Activated CD4-positive, alpha-beta T cell treated with anti-CD3 and anti-CD28 coated beads, Interleukin-10, Interleukin-2, amounts not matched to agents 100 ng/mL and 50 ng/mL, durations not matched to agents 16 hours and 8 hours (primary cell): ENCODE measurements at regions not wholly inside any gene's neighbourhood (a gene's known extent, or its start where the extent isn't known, plus 50 kb on each side); places are given as distances from the start of the nearest gene placed in this dataset.
"Not testable (repeated sequence)": the region's sequence is repeated elsewhere in the genome, so short reads cannot be mapped to it uniquely, and the experiment has no call there.

ENCODE experiments used
- DNase-seq: peaks from one replicate; pipeline ENCODE4 v3.0.0-alpha.2; 2020

DNA sequence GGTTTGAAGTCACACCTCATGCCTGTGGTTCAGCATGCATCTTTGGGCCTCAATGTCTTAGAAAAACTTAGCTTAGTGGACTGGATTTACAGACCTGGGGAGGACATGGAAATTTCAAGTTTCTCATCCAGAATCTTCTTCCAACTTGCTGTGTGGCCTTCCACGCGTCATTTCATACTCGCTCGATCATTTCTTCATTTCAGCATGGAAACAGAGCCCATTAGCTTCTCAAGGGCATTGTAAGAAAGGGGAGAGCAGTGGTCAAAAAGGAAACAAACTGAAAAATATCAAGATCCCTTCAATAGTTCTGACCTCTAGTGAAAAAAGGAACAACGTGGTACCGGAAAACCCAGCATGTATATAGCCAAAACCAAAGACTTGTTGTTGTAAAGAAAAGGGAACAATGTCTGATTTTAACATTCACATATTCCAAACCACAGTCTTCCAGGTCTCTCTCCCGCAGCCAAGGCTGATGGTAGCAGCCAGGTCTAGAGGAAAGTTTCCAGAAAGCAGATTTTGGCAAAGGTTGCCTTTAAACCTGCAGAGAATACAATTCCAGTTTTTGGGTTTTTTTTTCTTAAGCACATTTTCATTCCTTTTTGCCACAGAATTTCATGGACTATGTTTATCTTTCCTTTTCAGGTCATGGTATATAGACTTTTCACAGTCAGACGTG is 97.0 kb upstream of the CDC42BPA start:
- no peak for DNase-seq

DNA sequence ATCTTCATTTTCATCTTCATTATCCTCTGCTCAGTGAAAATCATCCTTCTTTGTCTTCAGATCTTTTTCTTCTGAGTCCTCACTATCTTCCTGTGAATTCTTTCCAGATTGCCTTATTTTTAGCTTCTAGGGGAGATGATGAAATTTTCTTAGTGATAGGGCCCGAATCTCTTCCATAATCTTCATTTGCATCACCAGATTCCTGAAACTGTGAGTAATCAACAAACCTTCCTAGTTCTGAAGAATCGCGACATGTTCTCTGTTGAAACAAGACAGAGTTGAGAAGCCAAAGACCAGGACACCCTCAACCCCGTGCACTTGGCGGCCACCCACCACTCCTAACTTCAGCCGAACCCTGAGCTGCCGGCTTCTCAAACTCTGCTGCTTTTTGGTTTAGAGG is 92.8 kb upstream of the CDC42BPA start:
- DNase-seq: no peak

DNA sequence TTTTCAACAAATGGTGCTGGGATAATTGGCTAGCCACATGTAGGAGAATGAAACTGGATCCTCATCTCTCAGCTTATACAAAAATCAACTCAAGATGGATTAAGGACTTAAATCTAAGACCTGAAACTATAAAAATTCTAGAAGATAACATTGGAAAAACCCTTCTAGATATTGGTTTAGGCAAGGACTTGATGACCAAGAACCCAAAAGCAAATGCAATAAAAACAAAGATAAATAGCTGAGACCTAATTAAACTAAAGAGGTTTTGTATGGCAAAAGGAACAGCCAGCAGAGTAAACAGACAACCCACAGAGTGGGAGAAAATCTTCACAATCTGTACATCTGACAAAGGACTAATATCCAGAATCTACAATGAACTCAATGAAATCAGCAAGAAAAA is 88.0 kb upstream of the CDC42BPA start:
- DNase-seq: not testable (repeated sequence)

DNA sequence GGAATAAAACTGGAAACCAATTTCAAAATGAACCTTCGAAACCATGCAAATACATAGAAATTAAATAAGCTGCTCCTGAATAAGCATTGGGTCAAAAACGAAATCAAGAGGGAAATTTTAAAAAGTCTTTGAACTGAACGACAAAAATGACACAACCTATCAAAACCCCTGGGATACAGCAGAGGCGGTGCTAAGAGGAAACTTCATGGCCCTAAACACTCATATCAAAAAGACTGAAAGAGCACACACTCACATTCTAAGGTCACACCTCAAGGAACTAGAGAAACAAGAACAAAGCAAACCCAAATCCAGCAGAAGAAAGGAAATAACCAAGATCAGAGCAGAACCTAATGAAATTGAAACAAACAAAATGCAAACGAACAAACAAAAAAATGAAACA is 85.2 kb upstream of the CDC42BPA start:
- DNase-seq: no peak

DNA sequence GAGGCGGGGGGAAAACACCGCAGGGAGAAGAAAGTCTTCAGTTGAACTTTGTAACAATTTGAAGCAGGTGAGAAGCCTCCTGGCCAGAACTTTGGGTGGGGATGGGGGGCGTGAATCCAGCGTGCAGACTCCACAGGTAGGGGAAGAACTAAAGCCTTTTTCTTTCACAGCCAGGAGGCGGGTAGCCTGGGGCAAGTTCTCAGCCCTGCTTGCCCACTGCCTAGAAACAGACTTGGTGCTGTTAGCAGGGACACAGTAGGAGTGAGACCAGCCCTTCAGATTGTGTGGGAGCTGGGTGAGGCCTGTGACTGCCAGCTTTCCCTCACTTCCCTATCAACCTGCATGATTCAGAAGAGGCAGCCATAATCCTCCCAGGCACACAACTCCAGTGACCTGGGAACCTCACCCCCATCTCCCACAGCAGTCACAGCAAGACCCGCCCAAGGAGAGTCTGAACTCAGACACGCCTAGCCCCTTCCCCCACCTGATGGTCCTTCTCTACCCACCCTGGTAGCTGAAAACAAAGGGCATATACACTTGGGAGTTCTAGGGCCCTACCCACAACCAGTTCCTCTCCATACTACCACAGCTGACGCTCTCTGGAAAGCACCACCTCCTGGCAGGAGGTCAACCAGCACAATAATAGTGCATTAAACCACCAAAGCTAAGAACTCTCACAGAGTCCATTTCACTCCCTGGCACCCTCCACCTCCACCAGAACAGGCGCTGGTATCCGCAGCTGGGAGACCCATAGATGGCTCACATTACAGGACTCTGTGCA is 83.5 kb upstream of the CDC42BPA start:
- no peak for DNase-seq

DNA sequence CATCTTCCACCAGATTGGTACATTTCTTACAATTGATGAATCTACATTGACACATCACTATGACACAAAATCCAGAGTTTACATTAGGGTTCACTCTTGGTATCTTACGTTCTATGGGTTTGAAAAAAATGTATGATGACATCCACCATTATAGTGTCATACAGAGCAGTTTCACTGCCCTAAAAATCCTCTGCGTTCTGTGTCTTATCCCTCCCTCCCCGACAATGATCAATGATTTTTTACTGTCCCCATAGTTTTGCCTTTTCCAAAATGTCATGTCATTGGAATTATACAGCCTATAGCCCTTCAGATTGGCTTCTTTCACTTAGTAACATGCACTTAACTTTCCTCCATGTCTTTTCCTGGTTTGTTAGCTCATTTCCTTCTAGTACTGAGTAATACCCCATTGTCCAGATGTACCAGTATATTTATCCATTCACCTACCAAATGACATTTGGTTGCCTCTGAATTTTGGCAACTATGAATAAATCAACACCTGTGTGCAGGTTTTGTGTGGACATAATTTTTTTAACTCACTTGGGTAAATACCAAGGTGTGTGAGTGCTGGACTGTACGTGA is 80.9 kb upstream of the CDC42BPA start:
- no peak for DNase-seq

DNA sequence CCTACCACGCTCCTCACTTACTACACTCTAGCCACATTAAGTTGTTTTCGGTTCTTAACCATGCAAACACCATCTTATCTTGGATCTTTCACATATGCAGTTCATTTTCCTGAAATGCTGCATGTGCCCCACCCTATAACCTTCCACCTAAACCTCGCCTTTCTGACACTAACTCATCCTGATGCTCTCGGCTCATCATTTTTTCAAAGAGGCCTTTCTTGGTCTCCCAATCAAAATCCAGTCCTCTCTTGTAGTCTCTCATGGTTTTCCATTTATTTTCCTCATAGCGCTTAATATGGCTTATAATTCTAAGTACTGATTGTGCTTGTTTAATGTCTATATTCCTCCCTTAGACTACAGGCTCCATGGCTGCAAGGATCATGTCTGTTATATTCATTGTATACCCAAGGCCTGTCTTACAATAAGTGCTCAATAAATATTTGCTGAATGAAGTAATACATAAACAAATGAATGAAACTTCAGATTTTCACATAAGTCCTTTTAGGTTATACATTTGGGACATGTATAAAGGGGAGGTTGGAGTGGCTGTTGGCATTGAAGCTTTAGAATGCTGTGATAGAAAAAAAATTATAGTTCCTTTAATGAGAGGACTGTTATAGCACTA is 79.2 kb upstream of the CDC42BPA start:
- DNase-seq: no peak

DNA sequence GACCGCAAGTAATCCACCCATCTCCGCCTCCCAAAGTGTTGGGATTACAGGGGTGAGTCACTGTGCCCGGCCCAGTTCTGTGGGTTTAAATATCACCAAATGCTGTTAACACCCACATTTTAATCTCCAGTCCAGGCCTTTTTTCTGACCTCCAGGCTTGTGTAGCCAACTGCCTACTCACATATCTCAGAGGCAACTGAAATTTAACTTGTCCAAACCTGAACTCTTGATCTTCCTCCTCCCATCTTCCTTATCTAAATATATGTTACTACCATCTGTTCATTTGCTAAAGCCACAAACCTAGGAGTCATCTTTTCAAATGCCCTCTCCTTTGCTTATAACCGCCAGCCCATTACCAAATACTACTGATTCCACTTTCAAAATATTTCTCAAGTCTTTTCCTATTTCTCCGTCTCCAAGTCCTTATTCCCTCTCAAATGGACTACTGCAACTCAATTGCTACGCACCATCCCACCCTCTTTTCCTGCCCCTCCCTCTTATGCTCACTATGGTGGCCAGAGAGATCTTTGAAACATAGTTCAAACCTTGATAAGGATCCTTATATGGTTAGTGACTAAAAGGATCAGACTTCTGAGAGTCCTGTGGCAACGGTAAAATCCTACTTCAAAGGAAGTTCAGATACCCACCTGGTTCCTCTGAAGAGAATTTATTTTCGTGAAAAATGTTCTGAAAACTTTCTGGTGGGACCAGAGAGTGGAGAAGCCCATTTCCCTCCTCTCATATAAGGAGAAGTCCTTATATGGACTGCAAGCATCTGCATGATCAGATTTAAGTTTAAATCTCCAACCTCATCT is 78.5 kb upstream of the CDC42BPA start:
- DNase-seq: peak; percentile 6

DNA sequence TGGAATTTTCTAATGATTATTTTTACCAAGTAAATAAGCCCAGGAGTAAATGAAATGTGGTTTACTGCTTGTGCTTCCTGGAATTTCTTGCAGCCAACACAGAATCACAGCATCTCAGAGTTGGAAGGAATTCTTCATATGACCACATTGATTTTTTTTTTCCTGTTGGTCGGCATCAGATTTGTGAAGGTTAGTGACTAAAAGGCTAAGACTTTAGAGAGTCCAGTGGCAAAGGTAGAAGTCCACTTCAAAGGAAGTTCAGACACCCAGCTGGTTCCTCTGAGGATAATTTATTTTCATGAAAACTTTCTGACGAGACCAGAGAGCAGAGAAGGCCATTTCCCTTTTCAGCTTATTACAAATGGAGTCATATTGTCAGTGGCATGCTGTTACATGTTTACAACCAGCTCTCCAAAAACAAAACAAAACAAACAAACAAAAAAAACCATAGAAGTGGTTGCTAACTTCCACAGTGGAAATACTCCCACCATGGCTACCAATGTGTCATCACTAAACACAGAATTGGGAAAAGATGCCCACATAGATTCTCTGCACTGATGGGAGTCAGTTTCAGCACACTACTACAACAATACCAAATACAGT is 77.2 kb upstream of the CDC42BPA start:
- no peak for DNase-seq

DNA sequence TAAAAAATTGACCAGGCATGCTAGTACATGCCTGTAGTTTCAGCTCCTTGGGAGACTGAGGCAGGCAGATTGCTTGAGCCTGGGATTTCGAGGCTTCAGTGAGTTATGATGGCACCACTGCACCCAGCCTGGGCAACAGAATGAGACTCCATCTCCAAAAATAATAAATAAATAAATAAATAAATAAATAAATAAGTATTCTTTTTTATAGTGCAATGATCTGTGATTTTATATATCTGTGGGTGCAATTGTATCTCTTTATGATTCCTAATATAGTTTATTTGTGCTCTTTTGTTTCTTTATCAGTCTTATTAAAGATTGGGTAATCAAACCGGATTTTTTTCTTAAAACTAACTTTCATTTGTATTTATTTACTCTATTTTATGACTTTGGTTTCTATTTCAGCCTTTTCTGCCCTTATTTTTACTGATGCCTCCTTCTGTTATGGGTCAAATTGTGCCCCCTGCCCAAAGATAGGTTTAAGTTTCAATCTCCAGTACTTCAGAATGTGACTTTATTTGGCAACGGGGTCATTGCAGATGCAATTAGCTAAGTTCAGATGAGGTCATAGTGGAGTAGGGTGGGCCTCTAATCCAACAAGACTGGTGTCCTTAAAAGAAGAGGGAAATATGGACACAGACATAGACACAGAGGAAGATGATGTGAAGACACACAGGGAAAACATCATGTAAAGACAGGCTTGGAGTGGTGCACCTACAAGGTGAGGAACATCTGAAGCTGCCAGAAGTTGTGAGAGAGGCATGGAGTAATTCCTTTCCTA is 74.9 kb upstream of the CDC42BPA start:
- no peak for DNase-seq

DNA sequence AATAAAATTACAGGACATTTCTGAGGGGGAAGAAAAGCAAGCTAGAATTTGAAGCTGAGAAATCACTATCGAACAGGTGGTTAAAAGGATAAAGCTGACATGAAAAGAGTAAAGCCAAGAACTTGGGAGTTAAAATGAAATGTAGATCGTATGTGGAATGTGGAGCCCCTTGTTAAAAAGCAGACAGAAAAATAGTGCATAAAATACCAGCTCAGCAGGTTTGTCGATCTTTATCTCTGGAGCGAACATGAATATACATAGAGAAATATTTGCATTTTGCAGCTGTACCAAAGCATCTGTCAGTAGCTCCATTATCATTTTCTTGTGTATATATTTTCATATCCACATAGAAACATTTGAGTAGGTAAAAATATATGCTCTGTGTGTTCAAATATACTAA is 73.6 kb upstream of the CDC42BPA start:
- no peak for DNase-seq

DNA sequence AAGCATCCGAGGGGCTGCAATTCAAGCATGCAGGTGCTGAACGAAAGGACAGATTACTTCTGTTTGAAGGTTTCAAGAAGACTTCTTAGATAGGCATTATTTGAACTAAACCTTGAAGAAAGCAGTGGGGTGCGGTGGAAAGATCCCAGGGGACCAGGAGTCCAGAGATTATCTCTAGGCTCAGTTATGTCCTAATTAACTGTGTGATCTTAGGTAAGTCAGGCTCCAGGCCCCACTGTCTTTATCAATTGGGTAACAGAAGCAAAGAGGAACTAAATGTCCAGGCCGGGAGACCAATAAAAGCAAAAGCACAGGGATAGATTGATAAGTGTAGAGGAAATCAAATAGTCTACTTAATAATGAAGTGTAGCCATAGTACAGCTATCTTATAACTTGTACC is 72.9 kb upstream of the CDC42BPA start:
- DNase-seq: no peak

DNA sequence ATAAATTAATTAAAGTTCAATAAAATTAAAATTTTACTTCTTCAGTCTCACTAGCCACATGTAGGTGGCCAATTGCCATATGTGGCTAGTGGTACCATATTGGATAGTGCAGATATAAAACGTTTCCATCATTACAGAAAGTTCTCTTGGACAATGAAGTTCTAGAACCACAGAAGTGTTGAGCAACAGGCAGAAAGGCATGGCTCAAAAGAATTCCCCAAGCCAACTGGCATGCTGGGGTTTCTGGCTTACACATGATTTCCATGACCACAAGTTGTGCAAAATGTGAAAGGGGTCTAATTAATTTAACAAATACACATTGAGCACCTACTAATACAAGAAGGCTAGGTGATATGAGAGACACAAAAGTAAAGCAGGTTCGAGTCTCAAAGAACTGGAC is 72.2 kb upstream of the CDC42BPA start:
- no peak for DNase-seq

DNA sequence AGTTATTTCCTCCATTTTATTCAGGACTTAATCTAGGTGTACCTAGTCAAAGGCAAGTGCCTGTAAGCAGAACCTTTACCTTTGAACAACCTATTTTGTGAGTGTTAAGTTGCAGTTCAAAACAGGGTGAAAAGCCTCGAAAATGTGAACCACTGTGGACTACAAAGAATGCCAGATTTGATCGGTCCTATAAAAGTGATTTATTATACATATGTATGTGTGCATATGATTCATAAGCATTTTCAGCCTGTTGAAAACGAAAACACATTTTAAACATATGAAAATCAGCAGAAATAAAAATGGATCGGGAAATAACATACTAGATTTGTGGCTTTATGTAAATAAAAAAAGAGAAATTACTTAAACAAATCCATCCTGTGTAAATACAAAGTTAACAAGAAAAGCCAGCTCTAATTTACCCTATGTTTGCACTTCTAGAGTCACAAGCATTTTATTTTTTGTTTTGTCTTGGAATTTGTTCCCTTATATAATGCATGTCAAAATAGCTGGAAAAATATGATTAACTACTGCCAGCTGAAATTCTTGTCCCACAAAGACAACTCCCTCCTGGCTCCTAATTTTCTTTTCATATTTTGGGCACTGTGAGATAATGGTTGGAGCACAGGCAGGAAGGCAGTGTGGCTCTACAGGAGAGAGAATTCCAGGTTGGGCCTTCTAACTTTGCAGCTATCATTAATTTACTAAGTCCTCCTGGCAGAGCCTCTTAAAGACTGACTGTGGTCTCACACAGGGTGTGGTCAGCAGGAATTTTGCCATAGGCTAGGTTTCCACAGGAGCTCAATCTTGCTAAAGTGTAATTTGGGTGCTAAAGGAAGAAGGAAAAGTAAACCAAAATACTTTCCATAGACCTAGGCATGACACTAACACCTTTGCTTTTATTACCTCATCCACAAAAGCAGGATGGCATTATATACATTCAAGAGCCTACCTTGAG is 70.2 kb upstream of the CDC42BPA start:
- DNase-seq: no peak

DNA sequence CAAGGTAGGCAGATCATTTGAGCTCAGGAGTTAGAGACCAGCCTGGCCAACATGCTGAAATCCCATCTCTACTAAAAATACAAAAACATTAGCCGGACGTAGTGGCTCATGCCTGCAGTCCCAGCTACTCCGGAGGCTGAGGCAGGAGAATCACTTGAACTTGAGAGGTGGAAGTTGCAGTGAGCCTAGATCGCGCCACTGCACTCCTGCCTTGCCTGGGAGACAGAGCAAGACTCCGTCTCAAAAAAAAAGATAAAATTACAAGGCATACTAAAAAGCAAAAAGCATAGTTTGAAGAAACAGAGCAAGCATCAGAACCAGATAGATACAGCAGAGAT is 61.2 kb upstream of the CDC42BPA start:
- DNase-seq: no peak

DNA sequence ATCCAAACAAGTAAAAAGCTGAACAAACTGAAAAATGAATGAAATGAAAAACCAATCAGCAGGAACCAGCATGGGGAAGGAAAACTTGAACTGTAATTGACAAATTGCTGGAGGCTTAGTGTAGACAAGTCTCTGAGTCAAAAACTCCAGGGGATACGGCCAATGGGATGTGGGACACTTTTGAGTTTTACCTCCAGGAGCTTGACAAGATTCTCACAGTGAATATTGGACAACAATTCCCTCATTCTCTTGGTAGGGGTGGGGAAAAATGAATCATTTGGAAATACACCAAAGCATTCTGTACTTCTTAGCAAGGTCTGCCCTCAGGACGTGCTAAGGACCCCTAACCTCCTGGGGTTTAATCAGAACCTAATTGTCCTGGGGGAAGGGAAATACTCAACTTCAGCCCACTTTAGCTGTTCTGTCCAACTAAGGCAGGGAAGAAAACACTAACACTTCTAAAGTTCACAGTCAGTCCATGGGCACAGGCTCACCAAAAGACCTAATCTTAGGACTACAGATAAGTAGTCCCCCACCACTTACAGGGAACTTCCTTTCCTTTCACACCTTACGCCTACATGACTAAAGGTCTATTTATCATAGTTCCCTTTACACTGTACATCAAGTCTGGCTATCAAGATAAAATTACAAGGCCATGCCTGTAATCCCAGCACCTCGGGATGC is 60.7 kb upstream of the CDC42BPA start:
- no peak for DNase-seq

DNA sequence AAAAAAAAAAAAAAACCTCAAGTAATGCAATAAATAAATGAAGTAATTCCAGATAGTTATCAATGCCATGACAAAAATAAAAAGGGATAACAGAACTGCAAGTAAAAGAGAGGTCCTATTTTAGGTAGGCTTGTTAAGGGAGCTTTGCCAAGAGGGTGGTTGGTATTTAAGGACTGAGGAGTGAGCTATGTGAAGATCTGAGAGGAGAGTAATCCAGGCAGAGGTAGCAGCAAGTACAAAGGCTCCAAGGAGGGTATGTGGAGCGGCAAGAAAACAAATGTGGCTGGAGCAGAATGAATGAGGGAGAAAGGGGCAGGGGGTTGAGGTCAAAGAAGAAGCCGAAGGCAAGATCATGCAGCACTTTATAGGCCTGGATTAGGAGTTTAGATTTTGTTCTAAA is 59.9 kb upstream of the CDC42BPA start:
- no peak for DNase-seq

DNA sequence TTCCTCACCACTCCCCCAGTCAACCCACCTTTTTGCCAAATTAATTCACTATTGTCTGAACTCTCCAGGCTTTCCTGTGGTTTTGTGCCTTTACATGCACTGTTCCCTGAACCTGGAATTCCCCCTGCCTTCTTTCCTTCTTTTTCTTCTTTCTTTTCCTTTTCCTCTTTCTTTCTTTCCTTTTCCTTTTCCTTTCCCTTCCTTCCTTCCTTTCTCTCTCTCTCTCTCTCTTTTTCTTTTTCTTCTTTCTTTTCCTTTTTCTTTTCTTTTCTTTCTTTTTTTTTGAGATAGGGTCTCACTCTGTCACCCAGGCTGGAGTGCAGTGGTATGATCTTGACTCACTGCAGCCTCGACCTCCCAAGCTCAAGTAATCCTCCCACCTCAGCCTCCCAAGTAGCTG is 56.6 kb upstream of the CDC42BPA start:
- no peak for DNase-seq

DNA sequence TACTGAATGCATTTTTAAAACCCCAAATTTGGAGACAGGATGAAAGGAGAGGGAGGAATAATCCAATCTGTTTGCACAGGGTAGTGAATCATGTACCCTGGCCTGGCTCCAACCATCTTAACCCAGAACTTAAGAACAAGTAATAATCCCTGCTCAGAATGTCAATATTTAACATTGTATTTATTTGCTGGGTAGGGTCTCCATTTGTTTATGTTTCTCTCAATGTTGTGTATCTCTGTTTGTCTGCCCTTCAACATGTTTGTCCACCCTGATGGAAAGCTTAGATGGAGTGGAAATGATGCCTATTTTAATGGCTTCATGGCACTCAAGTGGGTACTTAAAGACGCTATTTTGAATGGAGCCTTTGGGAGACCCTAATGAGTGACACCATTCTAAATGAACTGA is 54.4 kb upstream of the CDC42BPA start:
- no peak for DNase-seq
